LHCN-M2 (cell line): ENCODE measurements at regions not wholly inside any gene's neighbourhood (a gene's known extent, or its start where the extent isn't known, plus 50 kb on each side); places are given as distances from the start of the nearest gene placed in this dataset.
A peak's percentile ranks its signal among the peaks of the same experiment; 100 is the strongest.

ENCODE experiments used
- DNase-seq: peaks from one replicate; pipeline ENCODE4 v3.0.0-alpha.2; 2012; ENCODE audit warnings: low read depth

DNA sequence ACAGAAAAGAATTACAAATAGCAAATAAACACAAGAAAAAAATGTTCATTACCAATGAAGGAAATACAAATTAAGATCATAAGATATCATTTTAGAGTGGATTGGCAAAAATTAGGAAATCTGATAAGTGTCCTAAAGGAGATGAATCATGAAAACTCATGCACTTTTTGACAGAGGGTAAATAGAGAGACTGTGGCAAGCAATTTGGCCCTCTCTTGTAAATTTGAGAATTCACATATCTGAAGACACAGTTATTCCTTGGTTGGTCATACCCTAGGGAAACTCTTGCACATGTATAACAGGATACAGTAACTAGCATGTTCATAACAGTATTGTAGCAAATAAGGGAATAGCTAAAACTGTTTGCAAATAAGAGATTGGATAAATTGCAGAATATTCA is 246.0 kb upstream of the GADL1 start:
- no peak for DNase-seq

DNA sequence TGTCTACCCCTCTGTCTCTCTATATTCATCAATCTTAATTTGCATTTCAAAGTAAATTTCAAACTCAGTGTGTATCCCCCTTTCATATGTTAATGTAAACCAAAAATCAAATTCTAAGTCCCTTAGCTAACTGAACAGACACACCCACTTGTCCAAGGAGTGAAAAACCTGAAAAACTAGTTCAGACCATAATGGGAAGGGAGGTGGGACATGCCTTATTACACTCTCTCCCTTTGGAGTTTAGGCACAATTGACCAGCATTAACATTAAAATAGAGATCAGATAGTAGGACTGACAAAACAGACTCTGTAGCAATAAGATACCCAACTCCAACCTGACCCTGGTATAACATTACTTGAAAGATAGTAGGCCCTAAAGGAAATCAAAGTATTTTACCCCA is 247.7 kb upstream of the GADL1 start:
- DNase-seq, result no peak

DNA sequence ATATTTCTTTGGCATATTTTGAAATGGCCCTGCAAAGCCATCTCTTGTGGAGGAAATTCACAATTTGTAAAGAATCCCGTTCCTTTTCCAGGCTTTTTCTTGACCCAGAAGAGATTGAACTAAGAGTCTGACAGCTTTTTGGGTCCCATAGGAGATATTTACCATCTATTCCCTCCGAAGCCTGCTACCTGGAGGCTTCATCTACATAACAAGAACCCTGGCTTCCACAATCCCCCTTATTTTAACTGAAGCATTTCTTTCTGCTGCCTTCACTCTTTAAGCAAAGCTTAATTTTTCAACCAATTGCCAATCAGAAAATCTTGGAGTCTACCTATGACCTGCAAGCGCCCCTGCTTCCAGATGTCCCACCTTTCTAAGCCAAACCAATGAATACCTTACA is 248.1 kb upstream of the GADL1 start:
- no peak for DNase-seq

DNA sequence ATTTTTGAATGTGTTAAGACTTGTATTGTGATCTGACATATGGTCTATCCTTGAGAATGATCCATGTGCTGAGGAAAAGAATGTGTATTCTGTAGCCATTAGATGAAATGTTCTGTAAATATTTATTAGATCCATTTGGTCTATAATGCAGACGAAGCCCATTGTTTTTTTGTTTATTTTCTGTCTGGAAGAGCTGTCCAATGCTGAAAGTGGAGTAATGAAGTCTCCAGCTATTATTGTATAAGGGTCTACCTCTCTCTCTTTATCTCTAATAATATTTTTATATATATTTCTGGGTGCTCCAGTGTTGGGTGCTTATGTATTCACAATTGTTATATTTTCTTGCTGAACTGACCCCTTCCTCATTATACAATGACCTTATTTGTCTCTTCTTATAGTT is 250.6 kb upstream of the GADL1 start:
- no peak for DNase-seq

DNA sequence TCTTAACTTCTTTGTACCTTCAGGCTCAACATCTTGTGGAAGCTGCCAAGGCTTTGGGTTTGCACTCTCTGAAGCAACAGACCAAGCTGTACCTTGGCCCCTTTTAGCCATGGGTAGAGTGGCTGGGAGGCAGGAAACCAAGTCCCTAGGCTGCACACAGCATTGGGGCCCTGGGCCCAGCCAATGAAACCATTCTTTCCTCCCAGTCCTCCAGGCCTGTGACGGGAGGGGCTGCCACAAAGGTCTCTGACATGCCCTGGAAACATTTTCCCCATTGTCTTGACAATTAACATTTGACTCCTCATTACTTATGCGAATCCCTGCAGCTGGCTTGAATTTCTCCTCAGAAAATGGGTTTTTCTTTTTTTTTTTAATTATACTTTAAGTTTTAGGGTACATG is 253.1 kb upstream of the GADL1 start:
- DNase-seq, result no peak

DNA sequence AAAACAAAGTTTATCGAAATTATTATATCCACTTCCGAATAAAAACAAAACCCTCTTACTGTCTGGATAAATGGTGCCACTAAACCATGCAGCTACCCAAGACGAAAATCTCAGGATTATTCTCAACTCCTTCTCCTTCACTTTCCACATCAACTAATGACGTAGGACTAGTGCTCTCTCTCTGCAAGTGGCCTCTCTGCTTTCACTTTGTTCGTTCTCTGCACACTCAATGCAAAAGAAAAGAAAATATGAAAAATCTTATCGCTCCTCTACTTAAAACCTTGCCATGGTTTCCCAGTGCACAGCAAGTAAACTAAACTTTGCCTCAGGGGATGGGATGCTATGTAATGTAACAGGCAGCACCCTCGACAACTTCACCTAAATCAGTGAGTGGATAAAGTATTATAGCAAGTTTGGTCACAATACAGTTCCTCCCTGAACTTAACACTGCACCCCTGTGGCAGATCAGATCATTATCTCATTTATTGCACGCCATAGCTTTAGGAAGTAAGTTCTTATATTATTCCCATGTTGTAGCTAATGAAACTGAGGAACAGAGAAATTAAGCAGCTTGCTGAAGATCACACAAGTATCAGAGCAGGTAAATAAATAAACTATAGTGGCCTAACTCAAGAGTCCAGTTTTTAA is 262.7 kb upstream of the GADL1 start:
- DNase-seq, result no peak

DNA sequence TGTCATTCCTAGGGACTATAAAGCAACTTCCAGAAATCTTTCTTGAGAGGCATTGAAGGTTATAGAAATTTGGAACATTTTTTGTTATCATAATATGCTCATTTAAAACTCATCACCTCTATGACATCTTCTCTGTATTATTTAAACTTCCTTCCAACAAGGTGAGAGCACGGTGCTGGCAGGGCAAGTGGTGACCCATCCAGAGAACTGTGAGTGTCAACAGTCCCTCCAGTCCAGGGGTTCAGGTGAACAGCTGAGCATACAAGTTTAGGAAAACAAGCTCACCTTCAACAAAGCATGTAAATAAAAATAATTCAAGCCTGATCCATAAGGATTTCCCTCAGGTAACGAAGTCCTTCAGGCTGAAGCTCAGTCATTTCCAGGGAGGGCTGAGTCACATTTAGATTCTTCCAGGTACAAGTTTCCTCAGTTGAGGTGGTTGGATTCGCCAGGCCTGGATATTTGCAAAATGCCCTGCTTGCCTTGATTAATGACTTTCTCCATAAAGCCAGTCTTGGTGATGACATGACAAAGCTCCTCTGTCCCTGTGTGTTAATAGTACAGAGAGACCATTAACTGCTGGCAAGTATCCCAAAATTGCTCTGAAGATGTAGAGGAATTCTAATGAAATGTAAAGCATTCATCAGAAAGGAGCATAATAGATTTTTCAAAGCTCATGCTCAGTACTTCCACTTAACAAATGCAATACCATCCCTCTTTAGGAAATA is 263.6 kb upstream of the GADL1 start:
- no peak for DNase-seq

DNA sequence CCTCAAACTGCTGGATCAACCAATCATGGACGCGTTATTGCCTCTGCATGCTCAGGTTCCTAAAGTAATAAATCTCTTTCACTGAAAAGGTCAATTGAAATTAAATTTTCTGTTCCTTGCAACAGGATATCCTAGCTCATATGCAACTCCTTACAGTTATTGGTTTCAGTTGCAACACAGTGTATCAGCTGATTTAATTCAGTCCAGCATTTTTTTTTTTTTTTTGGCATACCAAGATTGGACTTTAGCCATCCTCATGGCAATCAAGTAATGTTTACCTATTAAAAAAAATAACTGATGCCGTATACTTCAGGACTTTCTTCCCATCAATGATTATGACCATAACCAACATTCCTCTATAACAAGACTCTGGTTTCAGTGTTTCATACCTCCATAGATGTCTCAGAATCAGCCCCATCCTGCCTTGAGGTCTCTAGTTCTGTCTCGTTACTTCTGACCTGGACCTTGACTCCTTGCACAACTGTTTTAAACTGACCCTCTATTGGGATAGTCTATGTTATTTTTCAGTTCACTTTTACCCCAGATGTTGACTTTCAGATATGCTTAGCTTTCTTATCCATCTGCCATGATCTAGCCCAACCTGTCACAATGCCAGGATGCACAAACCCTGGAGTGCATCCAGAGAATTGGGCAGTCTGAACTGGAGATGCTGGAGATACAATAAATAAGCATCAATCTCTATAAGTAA is 265.0 kb upstream of the GADL1 start:
- DNase-seq, result no peak

DNA sequence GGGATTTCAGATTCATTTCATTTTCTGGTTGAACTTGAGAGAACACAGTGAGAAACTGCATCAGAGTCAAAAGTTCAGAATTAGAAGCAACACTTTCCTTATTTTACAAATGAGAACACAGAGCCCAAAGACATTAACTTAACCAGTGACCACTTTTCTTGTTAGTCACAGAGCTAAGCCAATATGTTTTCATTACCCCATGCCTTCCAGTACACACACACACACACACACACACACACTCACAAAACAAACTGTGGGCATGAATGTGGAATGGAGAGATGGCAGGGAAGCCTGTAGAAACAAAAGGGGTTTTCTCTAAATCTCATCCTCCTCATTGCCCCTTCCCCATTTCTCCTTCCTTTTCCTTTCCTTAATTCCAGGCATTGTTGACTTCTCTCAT is 267.4 kb upstream of the GADL1 start:
- DNase-seq, result peak; percentile 31

DNA sequence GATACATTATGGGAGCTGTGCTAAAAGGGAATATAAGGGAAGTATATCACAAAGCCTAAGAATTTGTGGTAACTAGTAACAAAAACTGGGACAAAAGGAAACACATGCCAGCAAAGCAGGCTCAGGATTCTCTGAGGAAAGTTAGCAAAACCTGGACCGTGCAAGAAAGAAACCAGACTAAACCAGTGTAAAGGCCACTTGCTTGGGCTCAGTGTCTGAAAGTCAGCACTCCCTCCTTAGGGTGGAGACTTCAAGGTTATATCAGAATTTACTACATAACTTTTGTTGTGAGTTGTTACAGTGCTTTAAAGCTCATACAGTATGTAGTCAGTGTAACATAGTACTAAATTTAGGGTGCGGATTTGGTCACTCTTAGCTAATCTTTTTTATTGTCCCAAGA is 269.9 kb upstream of the GADL1 start:
- no peak for DNase-seq

DNA sequence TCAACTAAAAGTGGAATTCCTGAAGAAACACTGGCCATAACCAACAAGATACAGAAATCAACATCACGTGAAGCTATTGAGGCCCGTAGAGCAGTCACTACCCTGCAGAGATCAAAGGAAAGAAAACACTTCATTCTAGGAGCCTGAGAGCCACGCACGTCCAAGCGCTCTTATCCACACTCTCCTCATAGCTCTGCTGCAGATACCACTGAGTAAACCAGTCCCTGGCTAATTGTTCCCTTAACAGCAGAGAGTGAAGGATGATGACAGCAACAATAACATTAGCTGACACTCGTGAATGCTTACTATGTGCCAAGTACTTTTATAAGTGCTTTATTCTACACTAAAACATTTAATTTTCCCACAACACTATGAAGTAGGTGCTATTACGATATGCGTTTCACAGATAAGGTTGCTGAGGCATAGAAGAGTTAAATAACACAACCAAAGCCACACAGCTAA is 271.0 kb upstream of the GADL1 start:
- DNase-seq, result no peak

DNA sequence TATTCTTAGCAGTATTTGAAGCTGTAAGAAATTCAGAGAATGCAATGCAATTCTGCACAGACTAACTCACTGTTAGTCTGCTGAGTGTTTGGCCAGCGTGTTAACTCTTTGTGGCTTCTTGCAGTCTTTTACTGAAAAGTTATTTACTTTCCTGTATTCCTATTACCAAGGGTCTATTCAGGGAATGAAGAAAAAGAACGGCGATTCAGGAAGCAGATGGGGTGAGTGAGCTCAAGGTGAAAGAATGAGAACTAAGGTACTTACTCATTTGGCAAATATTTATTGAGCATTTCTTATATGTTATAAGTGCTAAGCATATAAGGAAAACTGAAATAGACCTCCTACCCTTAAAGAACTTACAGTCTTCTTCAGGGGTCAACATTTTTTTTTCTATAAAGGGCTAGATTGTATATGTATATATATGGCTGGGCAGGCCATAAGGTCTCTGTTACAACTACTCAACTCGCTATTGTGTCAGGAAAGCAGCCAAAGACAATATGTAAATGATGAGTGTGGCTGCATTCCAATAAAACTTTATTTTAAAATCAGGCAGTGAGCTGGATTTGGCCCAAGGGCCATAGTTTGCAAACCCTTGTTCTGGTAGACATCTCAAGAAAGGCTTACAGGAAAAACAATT is 271.9 kb upstream of the GADL1 start:
- DNase-seq, result peak; percentile 52

DNA sequence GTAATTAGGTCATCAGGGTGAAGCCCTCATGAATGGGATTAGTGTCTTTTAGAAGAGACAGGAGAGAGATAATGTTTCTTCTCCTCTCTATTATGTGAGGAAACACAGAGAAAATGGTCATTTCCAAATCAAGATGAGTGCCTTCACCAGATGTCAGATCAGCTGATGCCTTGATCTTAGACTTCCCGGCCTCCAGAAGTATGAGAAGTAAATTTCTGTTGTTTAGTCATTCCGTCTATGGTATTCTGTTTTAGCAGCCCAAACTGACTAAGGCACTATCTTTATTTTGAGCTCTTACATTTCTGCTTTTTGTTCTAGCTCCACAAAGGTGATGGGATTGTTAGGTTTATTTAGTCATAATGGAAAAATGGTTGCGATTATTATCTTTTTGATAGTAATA is 273.2 kb upstream of the GADL1 start:
- no peak for DNase-seq

DNA sequence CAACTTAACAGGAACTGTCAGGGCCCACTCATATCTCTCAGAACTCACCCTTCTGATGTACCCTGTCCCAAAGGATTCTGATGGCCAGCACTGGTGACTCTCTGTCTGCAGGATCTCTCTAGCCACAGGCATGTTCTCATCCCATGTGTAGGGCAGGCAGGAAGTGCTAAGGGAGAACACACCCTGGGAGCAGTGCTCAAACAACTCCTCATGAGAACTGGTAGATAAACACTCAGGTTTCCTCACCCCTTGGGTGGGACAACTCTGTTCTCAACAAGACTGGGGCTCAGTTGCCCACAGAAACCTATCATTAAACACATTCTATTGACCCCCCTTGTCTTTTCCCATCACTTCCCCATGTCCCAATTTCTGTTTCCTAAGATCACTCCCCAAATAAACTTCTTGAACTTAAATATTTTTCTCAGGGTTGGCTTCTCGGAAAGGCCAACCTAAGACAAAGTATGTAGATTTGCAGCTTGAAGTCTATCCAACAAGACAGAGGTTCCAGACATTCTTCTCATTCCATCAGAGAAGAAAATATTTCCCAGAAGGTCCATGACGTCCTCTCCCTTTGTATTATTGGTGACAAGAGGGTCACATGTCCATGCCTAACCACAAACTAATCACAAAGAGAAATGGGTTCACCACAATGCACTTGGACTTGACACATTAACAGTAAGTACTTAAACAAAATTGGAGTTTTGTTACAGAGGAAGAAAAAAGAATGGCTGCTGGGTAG is 276.6 kb upstream of the GADL1 start:
- peak; percentile 71 for DNase-seq

DNA sequence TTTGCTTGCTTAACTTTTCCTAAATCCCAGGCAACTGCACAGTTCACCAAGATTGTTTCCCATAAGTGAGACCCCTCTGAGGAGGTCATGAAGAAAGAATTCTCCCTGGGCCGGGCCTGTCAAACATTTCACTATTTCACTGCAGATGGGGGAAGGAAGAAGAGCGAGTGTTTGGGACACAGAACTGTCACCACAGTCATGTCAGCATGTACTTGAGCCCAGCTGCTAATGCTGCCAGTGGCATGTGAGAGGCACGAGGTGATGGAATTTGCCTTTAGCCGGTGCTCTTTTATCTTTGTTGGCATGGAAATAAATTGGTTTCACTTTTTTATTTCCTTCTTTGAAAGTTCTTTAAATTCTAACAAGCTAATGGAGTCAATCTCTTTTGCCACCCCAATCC is 277.9 kb upstream of the GADL1 start:
- no peak for DNase-seq

DNA sequence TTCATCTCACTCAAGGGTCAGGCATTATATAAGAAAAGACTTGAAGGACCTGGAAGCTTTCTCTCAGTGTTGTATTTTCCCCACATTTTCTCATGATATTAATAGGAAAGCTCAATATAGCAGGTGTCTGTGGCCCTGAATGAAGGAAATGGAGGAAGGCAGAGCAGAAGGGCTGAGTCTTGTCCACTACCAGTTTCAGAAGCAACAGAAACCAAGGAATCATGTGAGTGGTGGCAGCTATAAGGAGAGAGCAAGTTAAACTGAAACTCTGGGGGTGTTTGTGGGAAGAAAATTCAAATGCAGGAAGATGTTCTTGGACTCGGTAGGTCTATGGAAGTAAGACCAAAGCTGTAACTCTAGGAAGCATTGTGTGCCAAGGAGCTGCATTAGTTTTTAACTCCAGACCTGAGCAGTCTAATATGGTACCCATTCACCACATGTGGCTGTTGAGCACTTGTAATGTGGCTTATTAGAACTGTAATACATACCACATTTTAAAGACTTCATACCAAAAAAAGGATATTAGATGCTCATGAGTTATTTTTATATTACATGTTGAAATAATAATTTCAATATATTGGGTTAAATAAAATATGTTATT is 278.8 kb upstream of the GADL1 start:
- DNase-seq, result no peak

DNA sequence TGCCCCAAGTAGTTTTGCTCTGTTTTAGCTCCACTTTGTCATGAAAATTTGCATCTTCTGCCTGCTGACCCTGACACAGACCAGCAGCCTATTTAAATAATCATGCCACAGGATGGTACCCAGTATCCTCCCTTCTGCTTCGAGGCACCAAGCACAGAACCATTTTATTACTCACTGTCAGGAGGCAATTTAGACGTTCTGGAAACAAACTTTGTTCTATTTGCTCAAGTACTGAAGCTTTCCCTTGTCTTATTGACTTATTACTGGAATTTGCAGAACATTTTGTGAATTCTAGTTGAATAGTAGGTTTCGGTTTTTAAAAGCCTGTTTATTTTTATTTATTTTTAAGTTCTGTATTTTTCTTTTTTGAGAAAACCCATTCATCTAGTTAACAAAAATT is 279.6 kb upstream of the GADL1 start:
- DNase-seq, result no peak

DNA sequence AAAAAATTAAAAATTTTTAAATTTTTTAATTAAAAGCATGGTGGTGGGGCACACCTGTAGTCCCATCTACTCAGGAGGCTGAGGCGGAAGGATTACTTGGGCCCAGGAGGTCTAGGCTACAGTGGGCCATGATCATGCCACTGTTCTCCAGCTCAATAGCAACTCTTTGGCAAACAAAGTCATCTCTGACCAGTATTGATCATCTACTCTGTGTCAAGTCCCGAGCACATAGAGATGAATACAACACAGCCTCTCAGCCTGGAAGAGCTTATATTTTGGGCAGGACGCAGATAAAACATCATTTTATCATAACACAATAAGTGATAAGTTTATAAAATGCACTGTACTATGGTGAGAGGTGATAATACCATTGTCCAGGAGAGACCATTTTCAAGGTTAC is 281.6 kb upstream of the GADL1 start:
- no peak for DNase-seq

DNA sequence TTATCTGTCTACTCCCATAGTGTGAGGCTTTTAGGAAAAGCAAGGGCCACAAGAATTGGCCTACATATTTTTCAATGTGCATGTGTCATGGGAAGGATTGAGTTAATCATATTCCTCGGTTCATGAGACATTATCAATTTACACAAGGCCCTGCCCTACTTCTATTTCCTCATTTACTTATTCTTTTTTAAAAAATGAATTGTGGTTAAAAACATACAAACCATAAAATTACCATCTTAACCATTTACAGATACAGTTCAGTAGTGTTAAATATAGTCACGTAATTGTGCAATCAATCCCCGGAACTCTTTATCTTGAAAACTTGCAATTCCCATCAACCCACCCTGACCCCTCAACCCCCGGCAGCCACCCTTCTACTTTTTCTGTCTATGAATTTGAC is 284.0 kb upstream of the GADL1 start:
- DNase-seq, result no peak

DNA sequence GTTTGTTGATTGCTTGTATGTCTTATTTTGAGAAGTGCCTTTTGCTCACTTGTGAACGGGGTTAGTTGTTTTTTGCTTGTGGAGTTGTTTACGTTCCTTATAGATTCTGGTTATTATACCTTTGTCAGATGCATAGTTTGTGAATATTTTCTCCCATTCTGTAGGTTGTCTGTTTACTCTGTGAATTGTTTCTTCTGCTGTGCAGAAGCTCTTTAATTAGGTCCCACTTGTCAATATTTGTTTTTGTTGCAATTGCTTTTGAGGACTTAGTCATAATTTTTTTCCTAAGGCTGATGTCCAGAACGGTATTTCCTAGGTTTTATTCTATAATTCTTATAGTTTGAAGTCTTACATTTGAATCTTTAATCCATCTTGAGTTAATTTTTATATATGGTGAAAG is 285.3 kb upstream of the GADL1 start:
- no peak for DNase-seq

DNA sequence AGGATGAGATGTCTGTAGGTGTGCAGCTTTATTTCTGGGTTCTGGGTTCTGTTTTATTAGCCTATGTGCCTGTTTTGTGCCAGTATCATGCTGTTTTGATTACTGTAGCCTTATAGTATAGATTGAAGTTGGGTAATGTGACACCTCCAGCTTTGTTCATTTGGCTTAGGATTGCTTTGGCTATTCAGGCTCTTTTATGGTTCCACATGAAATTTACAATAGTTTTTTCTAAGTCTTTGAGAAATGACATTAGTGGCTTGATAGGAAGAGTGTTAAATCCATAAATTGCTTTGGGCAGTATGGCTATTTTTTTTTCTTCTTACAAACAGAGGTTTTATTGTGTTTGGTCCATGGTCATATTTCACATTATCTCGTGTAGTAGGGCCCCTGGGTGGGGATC is 285.8 kb upstream of the GADL1 start:
- no peak for DNase-seq
